Brain microvascular endothelial cell (primary cell): ENCODE measurements at regions not wholly inside any gene's neighbourhood (a gene's known extent, or its start where the extent isn't known, plus 50 kb on each side); places are given as distances from the start of the nearest gene placed in this dataset.

ENCODE experiments used
- DNase-seq: peaks from one replicate; pipeline ENCODE4 v3.0.0-alpha.2; 2020
- H3K27ac ChIP-seq: fragments of 250-450 bp; sonication (Bioruptor Pico); 2 replicates; pipeline ENCODE4 v1.5.1; 2020; ENCODE audit warnings: mild to moderate bottlenecking, moderate library complexity
- H3K27me3 ChIP-seq: fragments of 250-450 bp; sonication (Bioruptor Pico); replicated peaks from 2 replicates; pipeline ENCODE4 v1.5.1; 2020; ENCODE audit warnings: mild to moderate bottlenecking
- H3K36me3 ChIP-seq: fragments of 250-450 bp; sonication (Bioruptor Pico); replicated peaks from 2 replicates; pipeline ENCODE4 v1.5.1; 2020; ENCODE audit warnings: mild to moderate bottlenecking
- H3K4me3 ChIP-seq: 2 replicates; pipeline ENCODE4 v1.5.1; 2011; ENCODE audit warnings: low read depth, mild to moderate bottlenecking, control low read depth, low read length, moderate library complexity
- in situ Hi-C: cut with HindIII; loops from 2 replicates; pipeline ENCODE4 v1.10.0; 2017; ENCODE audit warnings: low sequenced_read_pairs, low pct_ligation_motif_present
- TF ChIP-seq, protein P1 (sequence below): IDR thresholded peaks from 2 replicates; pipeline ENCODE4 v1.5.1; 2011; ENCODE audit warnings: low read depth, mild to moderate bottlenecking, moderate library complexity, low read length, control low read depth, inconsistent platforms; ENCODE audit errors: missing control alignments

GRCh38 chr5:147986134-147986757 is 77.5 kb upstream of the SPINK5 start:
- DNase-seq, result no peak
- H3K36me3 ChIP-seq, result no peaks in the 10 kb centered on the region
- no peak overlapping the region for H3K27ac ChIP-seq
- no peaks in the 10 kb centered on the region for H3K27me3 ChIP-seq
- in situ Hi-C loops, result no loop called here
- TF ChIP-seq, protein P1, sequence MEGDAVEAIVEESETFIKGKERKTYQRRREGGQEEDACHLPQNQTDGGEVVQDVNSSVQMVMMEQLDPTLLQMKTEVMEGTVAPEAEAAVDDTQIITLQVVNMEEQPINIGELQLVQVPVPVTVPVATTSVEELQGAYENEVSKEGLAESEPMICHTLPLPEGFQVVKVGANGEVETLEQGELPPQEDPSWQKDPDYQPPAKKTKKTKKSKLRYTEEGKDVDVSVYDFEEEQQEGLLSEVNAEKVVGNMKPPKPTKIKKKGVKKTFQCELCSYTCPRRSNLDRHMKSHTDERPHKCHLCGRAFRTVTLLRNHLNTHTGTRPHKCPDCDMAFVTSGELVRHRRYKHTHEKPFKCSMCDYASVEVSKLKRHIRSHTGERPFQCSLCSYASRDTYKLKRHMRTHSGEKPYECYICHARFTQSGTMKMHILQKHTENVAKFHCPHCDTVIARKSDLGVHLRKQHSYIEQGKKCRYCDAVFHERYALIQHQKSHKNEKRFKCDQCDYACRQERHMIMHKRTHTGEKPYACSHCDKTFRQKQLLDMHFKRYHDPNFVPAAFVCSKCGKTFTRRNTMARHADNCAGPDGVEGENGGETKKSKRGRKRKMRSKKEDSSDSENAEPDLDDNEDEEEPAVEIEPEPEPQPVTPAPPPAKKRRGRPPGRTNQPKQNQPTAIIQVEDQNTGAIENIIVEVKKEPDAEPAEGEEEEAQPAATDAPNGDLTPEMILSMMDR, result no peak
- no peak overlapping the region for H3K4me3 ChIP-seq

DNA sequence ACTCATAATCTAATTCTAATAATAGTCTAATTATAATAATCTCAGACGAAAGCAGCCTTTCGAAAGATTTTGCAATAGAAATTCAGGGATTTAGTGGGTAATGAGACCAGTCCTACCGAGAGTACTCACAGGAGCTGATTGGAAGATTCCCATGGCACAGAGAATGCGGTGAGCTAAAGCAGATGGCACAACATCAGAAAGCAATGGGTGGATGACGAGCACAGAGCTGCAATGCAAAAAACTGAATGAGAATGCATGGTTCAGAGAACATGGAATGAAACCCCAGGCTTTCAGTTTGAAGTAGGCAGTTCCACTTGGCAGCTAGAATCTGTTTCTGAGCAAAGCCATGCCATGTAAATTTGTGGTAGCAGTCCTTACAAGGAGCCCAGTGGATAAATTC is 78.2 kb upstream of the SPINK5 start:
- Histone ChIP-seq H3K27me3 (no peaks in the 10 kb centered on the region), H3K4me3 (no peak overlapping the region), H3K27ac (no peak overlapping the region), H3K36me3 (no peaks in the 10 kb centered on the region)
- TF ChIP-seq, protein P1, result no peak
- in situ Hi-C loops, result no loop called here
- DNase-seq, result no peak

DNA sequence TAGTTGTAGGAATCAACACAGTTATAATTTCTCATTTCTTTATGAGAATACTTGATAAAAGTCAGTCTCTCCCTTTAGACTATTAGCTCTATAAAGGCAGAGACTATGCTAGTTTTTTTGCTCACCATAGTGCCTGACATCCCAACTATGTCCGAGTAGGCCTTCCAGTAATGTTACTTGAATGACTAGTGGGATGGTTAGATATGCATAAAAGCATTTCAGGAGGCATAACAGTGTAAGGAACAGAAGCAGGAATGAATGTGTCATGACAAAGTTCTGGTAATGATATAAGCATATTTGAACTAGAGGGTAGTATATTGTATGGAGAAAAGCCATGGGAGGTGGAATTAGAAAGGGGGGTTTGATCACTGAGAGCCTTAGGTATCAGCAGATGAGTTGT is 77.4 kb upstream of the C5orf46 start:
- DNase-seq, result no peak
- no peaks in the 10 kb centered on the region for H3K27me3 ChIP-seq
- no peak overlapping the region for H3K4me3 ChIP-seq
- no peaks in the 10 kb centered on the region for H3K36me3 ChIP-seq
- no peak overlapping the region for H3K27ac ChIP-seq
- in situ Hi-C loops, result no loop called here
- TF ChIP-seq, protein P1, result no peak

- TF ChIP-seq, protein P1, result no peak
- Histone ChIP-seq H3K27ac (no peak overlapping the region), H3K4me3 (no peak overlapping the region), H3K27me3 (no peaks in the 10 kb centered on the region), H3K36me3 (no peaks in the 10 kb centered on the region)
- in situ Hi-C loops, result no loop called here
- DNase-seq, result no peak
These were observed 74.7 kb upstream of the C5orf46 start for GRCh38 chr5:147981074-147981473.

DNA sequence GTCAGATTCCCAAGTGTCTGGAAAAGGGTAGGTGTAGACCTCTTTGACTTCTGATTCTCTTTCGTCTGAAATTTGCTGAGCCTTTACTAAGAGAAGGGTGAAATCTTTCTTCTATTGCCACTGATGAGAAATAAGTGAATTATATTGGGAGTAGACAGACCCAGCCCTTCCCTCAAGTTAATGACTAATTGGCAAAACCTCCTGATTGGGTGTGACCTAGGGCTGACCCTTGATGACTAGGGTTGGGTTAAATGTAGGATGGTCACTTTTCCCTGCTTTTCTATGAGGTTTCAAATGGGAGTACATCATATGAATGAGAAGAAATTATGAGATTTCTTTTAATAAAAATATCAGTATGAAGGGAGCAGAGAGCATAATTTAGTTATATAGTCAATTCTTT is 73.4 kb upstream of the C5orf46 start:
- DNase-seq, result no peak
- Histone ChIP-seq H3K27me3 (no peaks in the 10 kb centered on the region), H3K36me3 (no peaks in the 10 kb centered on the region), H3K4me3 (no peak overlapping the region), H3K27ac (no peak overlapping the region)
- in situ Hi-C loops, result no loop called here
- TF ChIP-seq, protein P1, result no peak
